ENCODE measurements at regions not wholly inside any gene's neighbourhood (a gene's known extent, or its start where the extent isn't known, plus 50 kb on each side); places are given as distances from the start of the nearest gene placed in this dataset.

GRCh38 chr2:226295123-226295522, 504.5 kb downstream of the IRS1 start:
- no peak for TF ChIP-seq CTCF (conservative IDR thresholded peaks at IDR 0.05)
- no peak for TF ChIP-seq ZFX (IDR thresholded peaks at IDR 0.05)
